IMR-90 (cell line): ENCODE measurements at regions not wholly inside any gene's neighbourhood (a gene's known extent, or its start where the extent isn't known, plus 50 kb on each side); places are given as distances from the start of the nearest gene placed in this dataset.

Source experiments
- ATAC-seq: fragments of 200-7000 bp; cut with Tn5 transposase; 2 replicates; pipeline ENCODE4 v1.9.1; 2020; ENCODE audit warnings: low read depth, mild to moderate bottlenecking, moderate library complexity
- BruUV-seq: library from RNA; stranded (reverse); fragments of 400-500 nt; replicated peaks from 2 replicates; lab custom pipeline; 2021; lab: Mats Ljungman, UMichigan
- CTCF ChIA-PET: fragments of 300-600 bp; formaldehyde crosslinking; extraction: SDS; loops from one replicate; lab custom pipeline; 2021; ENCODE audit warnings: antibody characterized with exemption; lab: Yijun Ruan, JAX
- POLR2A ChIA-PET: fragments of 300-600 bp; sonication (Branson Sonifier 250); formaldehyde crosslinking; loops from one replicate; lab custom pipeline; 2022; ENCODE audit warnings: antibody characterized with exemption; ENCODE audit not compliant: unreplicated experiment; lab: Charles Lee
- DNase-seq: peaks from one replicate; pipeline ENCODE4 v3.0.0; 2013
- H2AFZ ChIP-seq: replicated peaks from 2 replicates; pipeline ENCODE3; 2013; ENCODE audit warnings: low read length, mild to moderate bottlenecking; ENCODE audit not compliant: poor library complexity
- H2AK5ac ChIP-seq: 2 replicates; pipeline ENCODE4 v1.6.1; 2013; ENCODE audit warnings: low read depth, low read length, inconsistent platforms
- H2AK9ac ChIP-seq: replicated peaks from 2 replicates; pipeline ENCODE3; 2013; ENCODE audit warnings: mild to moderate bottlenecking, low read depth, low read length, moderate library complexity; ENCODE audit not compliant: poor library complexity
- H2BK120ac ChIP-seq: 2 replicates; pipeline ENCODE4 v1.6.1; 2013; ENCODE audit warnings: low read depth, low read length, inconsistent platforms
- H2BK15ac ChIP-seq: 3 replicates; pipeline ENCODE4 v1.6.1; 2013; ENCODE audit warnings: low read depth, low read length, inconsistent platforms
- H2BK20ac ChIP-seq: 2 replicates; pipeline ENCODE4 v1.6.1; 2013; ENCODE audit warnings: low read depth, mild to moderate bottlenecking, inconsistent platforms, low read length, moderate library complexity
- H2BK5ac ChIP-seq: 2 replicates; pipeline ENCODE4 v1.6.1; 2013; ENCODE audit warnings: mild to moderate bottlenecking, low read depth, low read length, inconsistent platforms; ENCODE audit not compliant: poor library complexity, severe bottlenecking
- H3K14ac ChIP-seq: replicated peaks from 2 replicates; pipeline ENCODE4 v1.6.1; 2013; ENCODE audit warnings: low read depth, low read length, inconsistent platforms
- H3K18ac ChIP-seq: 2 replicates; pipeline ENCODE4 v1.6.1; 2013; ENCODE audit warnings: low read depth, low read length, control low read depth
- H3K23ac ChIP-seq: 2 replicates; pipeline ENCODE4 v1.6.1; 2013; ENCODE audit warnings: low read depth, low read length, inconsistent platforms
- H3K27ac ChIP-seq: 2 replicates; pipeline ENCODE4 v1.5.1; 2013; ENCODE audit warnings: mild to moderate bottlenecking, control low read depth, low read length; ENCODE audit not compliant: insufficient read depth
- H3K27me3 ChIP-seq: 2 replicates; pipeline ENCODE4 v1.6.1; 2013; ENCODE audit warnings: low read length; ENCODE audit not compliant: control insufficient read depth, insufficient read depth
- H3K36me3 ChIP-seq: 2 replicates; pipeline ENCODE4 v1.6.1; 2013; ENCODE audit warnings: low read length, mixed read lengths; ENCODE audit not compliant: control insufficient read depth, insufficient read depth
- H3K4ac ChIP-seq: 2 replicates; pipeline ENCODE4 v1.6.1; 2013; ENCODE audit warnings: low read depth, low read length, inconsistent platforms
- H3K4me1 ChIP-seq: 2 replicates; pipeline ENCODE4 v1.6.1; 2013; ENCODE audit warnings: low read length, mixed read lengths; ENCODE audit not compliant: control insufficient read depth, insufficient read depth
- H3K4me2 ChIP-seq: 2 replicates; pipeline ENCODE4 v1.6.1; 2013; ENCODE audit warnings: low read depth, mild to moderate bottlenecking, control low read depth, low read length, moderate library complexity
- H3K4me3 ChIP-seq: 2 replicates; pipeline ENCODE4 v1.5.1; 2013; ENCODE audit warnings: low read depth, mild to moderate bottlenecking, control low read depth, low read length, moderate library complexity; ENCODE audit not compliant: insufficient read depth
- H3K56ac ChIP-seq: 2 replicates; pipeline ENCODE4 v1.6.1; 2013; ENCODE audit warnings: low read length, inconsistent platforms; ENCODE audit not compliant: insufficient read depth; ENCODE audit errors: extremely low read depth
- H3K79me1 ChIP-seq, 2 experiments: 2 replicates each; pipeline ENCODE4 v1.6.1; 2013; ENCODE audit warnings: low read length in 2 of 2, inconsistent platforms in 1 of 2, low read depth in 1 of 2
- H3K9ac ChIP-seq: 2 replicates; pipeline ENCODE4 v1.6.1; 2013; ENCODE audit warnings: low read depth, low read length, control low read depth
- H3K9me1 ChIP-seq: 2 replicates; pipeline ENCODE4 v1.6.1; 2013; ENCODE audit warnings: low read length, inconsistent platforms; ENCODE audit not compliant: insufficient read depth
- H3K9me3 ChIP-seq: 2 replicates; pipeline ENCODE4 v1.6.1; 2013; ENCODE audit warnings: low read length; ENCODE audit not compliant: control insufficient read depth, insufficient read depth
- H4K20me1 ChIP-seq: 2 replicates; pipeline ENCODE4 v1.6.1; 2013; ENCODE audit warnings: low read length, inconsistent platforms; ENCODE audit not compliant: insufficient read depth
- H4K5ac ChIP-seq: 2 replicates; pipeline ENCODE4 v1.6.1; 2013; ENCODE audit warnings: mild to moderate bottlenecking, low read depth, low read length, control low read depth
- H4K8ac ChIP-seq, 2 experiments: 2 replicates each; pipeline ENCODE4 v1.6.1; 2013; ENCODE audit warnings: low read depth in 2 of 2, low read length in 2 of 2, control low read depth in 1 of 2, inconsistent platforms in 1 of 2
- H4K91ac ChIP-seq: 2 replicates; pipeline ENCODE4 v1.6.1; 2013; ENCODE audit warnings: low read depth, low read length, inconsistent platforms; ENCODE audit not compliant: insufficient read depth
- CEBPB ChIP-seq: IDR thresholded peaks from 2 replicates; pipeline ENCODE4 v1.6.1; 2012; ENCODE audit warnings: low read depth, low read length, improper control_type of control experiment
- MAFK ChIP-seq: IDR thresholded peaks from 2 replicates; pipeline ENCODE4 v1.6.1; 2012; ENCODE audit warnings: low read depth, low read length, improper control_type of control experiment
- MXI1 ChIP-seq: IDR thresholded peaks from 2 replicates; pipeline ENCODE4 v1.6.1; 2012; ENCODE audit warnings: low read depth, mild to moderate bottlenecking, low read length, moderate library complexity, borderline replicate concordance
- RFX5 ChIP-seq: IDR thresholded peaks from 2 replicates; pipeline ENCODE4 v1.8.0; 2012; ENCODE audit warnings: low read depth, mild to moderate bottlenecking, low read length, moderate library complexity
- SMC3 ChIP-seq: fragments of 150-350 bp; IDR thresholded peaks from 2 replicates; pipeline ENCODE4 v1.6.1; 2016; ENCODE audit warnings: low read depth, mild to moderate bottlenecking, antibody characterized with exemption, low read length, moderate library complexity
- WGBS, 2 experiments: methylation state at CpG; one replicate each; pipeline versions ENCODE4 v1.1.5 to v1.1.7; 2013; ENCODE audit warnings: missing lambda C conversion rate in 2 of 2; ENCODE audit not compliant: insufficient read length in 1 of 2; ENCODE audit errors: extremely low coverage in 2 of 2; 5-methylcytosine and 5-hydroxymethylcytosine counted together
- dilution Hi-C: fragments of 300-500 bp; cut with HindIII; formaldehyde crosslinking; loops from one replicate; pipeline ENCODE4 v1.14.3; 2018; ENCODE audit warnings: low sequenced_read_pairs; ENCODE audit not compliant: unreplicated experiment
- in situ Hi-C: fragments of 300-500 bp; cut with MboI; formaldehyde crosslinking; loops from 3 replicates; pipeline ENCODE4 v1.14.3; 2019; ENCODE audit warnings: low sequenced_read_pairs, inconsistent platforms, mixed read lengths
- intact Hi-C: fragments of 100-400 bp; cut with micrococcal nuclease; formaldehyde crosslinking; loops from 2 replicates; pipeline ENCODE4 v1.10.0; 2022

DNA sequence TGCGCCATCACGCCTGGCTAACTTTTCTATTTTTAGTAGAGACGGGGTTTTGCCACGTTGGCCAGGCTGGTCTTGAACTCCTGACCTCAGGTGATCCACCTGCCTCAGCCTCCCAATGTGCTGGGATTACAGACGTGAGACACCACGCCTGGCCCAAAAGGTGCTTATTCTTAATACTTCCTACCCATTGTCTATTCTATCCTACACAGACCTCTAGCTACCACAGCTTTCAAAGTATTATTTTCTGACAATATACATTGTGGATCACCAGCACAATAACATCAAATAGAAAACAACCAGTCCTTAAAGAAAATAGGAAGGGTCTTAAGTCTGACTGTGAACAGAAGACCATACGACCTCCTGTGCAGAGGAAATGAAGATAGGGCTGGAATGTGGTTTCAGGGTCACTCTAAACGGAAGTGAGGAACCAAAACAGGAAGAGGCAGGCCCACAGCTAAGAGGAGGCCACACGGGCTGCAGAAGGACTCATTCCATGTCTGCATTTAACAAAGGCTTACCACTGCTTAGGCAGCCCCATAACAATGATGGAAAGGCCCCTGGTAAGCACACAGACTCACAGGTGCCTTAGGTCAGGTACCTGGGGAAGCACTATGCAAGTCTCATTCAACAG is 115.2 kb downstream of the ZFAND4 start:
- DNase-seq (no peak), ATAC-seq (no peak)
- no peak overlapping the region for H3K23ac ChIP-seq
- no peak overlapping the region for H2BK5ac ChIP-seq
- H2BK20ac ChIP-seq, result no peak overlapping the region
- H3K9me1 ChIP-seq, result peaks cover 6% of the 10 kb centered on the region; the same call in 1 of the 2 replicates
- no peak overlapping the region for H2BK15ac ChIP-seq
- TF ChIP-seq MXI1 (no peak), CEBPB (no peak), SMC3 (no peak), MAFK (no peak), RFX5 (no peak)
- no peak overlapping the region for H3K14ac ChIP-seq
- no peak overlapping the region for H3K18ac ChIP-seq
- no peak overlapping the region for H3K27ac ChIP-seq
- H3K4me1 ChIP-seq, result peaks cover 3% of the 10 kb centered on the region
- CTCF ChIA-PET, result interaction anchor here (1.0 kb wide), 1 partner anchor 31 kb away, joined by 3 read pairs; no protein-coding TSS in a partner anchor
- H3K4me3 ChIP-seq, result no peak overlapping the region
- H3K9me3 ChIP-seq, result no peaks in the 10 kb centered on the region
- in situ Hi-C loops (no loop called here), intact Hi-C loops (no loop called here), dilution Hi-C loops (no loop called here)
- H4K5ac ChIP-seq, result no peak overlapping the region
- no peak overlapping the region for H4K8ac ChIP-seq
- no peak overlapping the region for H3K4me2 ChIP-seq
- H2BK120ac ChIP-seq, result no peak overlapping the region
- H4K91ac ChIP-seq, result no peak overlapping the region
- H4K20me1 ChIP-seq, result no peaks in the 10 kb centered on the region
- H2AK5ac ChIP-seq, result no peak overlapping the region
- 100% methylated on average over 1 of the region's 9 CpGs; no CpG with 5 or more reads in 1 of the 2 experiments for WGBS, 2 experiments
- no peak overlapping the region for H3K4ac ChIP-seq
- H3K27me3 ChIP-seq, result no peaks in the 10 kb centered on the region
- no peak overlapping the region for H3K9ac ChIP-seq
- no peak overlapping the region for H3K56ac ChIP-seq
- H2AK9ac ChIP-seq, result no peak overlapping the region
- H3K36me3 ChIP-seq, result 0 out of 2 replicates have a peak, but pooled peaks cover 1% of the 10 kb centered on the region
- no peak overlapping the region for H2AFZ ChIP-seq
- no TSS peak for BruUV-seq
- peaks cover 0 to 10% of the 10 kb centered on the region in 2 experiments; a peak in 3 of 4 replicates for H3K79me1 ChIP-seq
- POLR2A ChIA-PET, result no interaction called here
